A673 (cell line): ENCODE measurements at regions not wholly inside any gene's neighbourhood (a gene's known extent, or its start where the extent isn't known, plus 50 kb on each side); places are given as distances from the start of the nearest gene placed in this dataset.

Source experiments
- EZH2 ChIP-seq: fragments of 200-600 bp; sonication (generic); IDR thresholded peaks from 2 replicates; pipeline ENCODE4 v1.6.1; 2017; ENCODE audit warnings: borderline replicate concordance, low read depth, mild to moderate bottlenecking, mixed read lengths, antibody characterized with exemption, low read length; ENCODE audit not compliant: poor library complexity, severe bottlenecking
- TF ChIP-seq, protein P1 (sequence below): fragments of 300-800, 200-600 bp; sonication (generic); conservative IDR thresholded peaks from 2 replicates; pipeline ENCODE4 v1.5.1; 2017; ENCODE audit warnings: low read depth, mild to moderate bottlenecking, antibody characterized with exemption, low read length, moderate library complexity, mixed read lengths

DNA sequence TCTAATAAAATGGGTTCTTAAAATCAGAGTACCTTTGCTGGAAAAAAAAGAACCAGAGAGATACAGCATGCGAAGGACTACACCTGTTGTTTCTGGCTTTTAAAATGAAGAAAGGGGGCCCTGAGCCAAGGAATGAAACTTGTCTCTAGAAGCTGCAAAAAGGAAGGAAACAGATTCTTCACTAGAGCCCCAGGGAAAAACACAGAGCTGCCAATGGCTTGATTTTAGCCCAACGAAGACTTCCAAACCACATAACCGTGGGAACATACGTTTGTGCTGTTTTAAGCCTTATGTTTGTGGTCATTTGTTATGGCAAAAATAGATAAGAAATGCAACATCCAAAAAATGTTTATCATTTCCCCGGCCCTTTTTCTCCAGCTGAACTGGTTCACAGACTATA is 780.0 kb downstream of the SORCS1 start:
- TF ChIP-seq, protein P1, sequence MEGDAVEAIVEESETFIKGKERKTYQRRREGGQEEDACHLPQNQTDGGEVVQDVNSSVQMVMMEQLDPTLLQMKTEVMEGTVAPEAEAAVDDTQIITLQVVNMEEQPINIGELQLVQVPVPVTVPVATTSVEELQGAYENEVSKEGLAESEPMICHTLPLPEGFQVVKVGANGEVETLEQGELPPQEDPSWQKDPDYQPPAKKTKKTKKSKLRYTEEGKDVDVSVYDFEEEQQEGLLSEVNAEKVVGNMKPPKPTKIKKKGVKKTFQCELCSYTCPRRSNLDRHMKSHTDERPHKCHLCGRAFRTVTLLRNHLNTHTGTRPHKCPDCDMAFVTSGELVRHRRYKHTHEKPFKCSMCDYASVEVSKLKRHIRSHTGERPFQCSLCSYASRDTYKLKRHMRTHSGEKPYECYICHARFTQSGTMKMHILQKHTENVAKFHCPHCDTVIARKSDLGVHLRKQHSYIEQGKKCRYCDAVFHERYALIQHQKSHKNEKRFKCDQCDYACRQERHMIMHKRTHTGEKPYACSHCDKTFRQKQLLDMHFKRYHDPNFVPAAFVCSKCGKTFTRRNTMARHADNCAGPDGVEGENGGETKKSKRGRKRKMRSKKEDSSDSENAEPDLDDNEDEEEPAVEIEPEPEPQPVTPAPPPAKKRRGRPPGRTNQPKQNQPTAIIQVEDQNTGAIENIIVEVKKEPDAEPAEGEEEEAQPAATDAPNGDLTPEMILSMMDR: no peak
- no peak for TF ChIP-seq EZH2
